OCI-LY1 (cell line): ENCODE measurements at regions not wholly inside any gene's neighbourhood (a gene's known extent, or its start where the extent isn't known, plus 50 kb on each side); places are given as distances from the start of the nearest gene placed in this dataset.

Experiments used
- CTCF ChIP-seq: fragments of 200-600 bp; sonication (generic), shearing (Covaris generic); IDR thresholded peaks from 2 replicates; pipeline ENCODE4 v1.5.1; 2017; ENCODE audit warnings: mild to moderate bottlenecking, antibody characterized with exemption, low read length, moderate library complexity, mixed read lengths
- EZH2 ChIP-seq: fragments of 200-600 bp; sonication (generic), shearing (Covaris generic); IDR thresholded peaks from 2 replicates; pipeline ENCODE4 v1.8.0; 2017; ENCODE audit warnings: borderline replicate concordance, mixed run types, mild to moderate bottlenecking, antibody characterized with exemption, low read length, moderate library complexity, mixed read lengths

GRCh38 chr2:8342407-8342806, 339.4 kb upstream of the ID2 start:
- TF ChIP-seq CTCF = no peak
- TF ChIP-seq EZH2 = no peak
